Endothelial cell of umbilical vein (primary cell): ENCODE measurements at regions not wholly inside any gene's neighbourhood (a gene's known extent, or its start where the extent isn't known, plus 50 kb on each side); places are given as distances from the start of the nearest gene placed in this dataset.

Experiments used
- CTCF ChIP-seq, 2 donors: IDR thresholded peaks; 1 replicate in 1 of 2; 2 replicates in 1 of 2; pipeline ENCODE4 v1.5.1; 2011; ENCODE audit warnings: low read length in 2 of 2, mild to moderate bottlenecking in 2 of 2, moderate library complexity in 2 of 2, control low read depth in 1 of 2, inconsistent platforms in 1 of 2, low read depth in 1 of 2; ENCODE audit not compliant: insufficient read depth in 1 of 2; ENCODE audit errors: extremely low read depth in 1 of 2
- EZH2 ChIP-seq: IDR thresholded peaks from 2 replicates; pipeline ENCODE4 v1.6.1; 2012; ENCODE audit warnings: borderline replicate concordance, low read depth, mild to moderate bottlenecking, moderate library complexity, low read length, inconsistent platforms; ENCODE audit not compliant: severe bottlenecking
- FOS ChIP-seq: IDR thresholded peaks from 2 replicates; pipeline ENCODE4 v1.6.1; 2011; ENCODE audit warnings: mild to moderate bottlenecking, low read length, moderate library complexity, borderline replicate concordance; ENCODE audit not compliant: insufficient read depth
- GATA2 ChIP-seq: IDR thresholded peaks from 2 replicates; pipeline ENCODE4 v1.7.0; 2011; ENCODE audit warnings: low read depth, mild to moderate bottlenecking, moderate library complexity, mixed read lengths, low read length; ENCODE audit not compliant: insufficient read length, insufficient read depth
- JUN ChIP-seq: IDR thresholded peaks from 2 replicates; pipeline ENCODE4 v1.6.1; 2011; ENCODE audit warnings: borderline replicate concordance, low read depth; ENCODE audit not compliant: insufficient read length, insufficient read depth
- MYC ChIP-seq: IDR thresholded peaks from one replicate; pipeline ENCODE4 v1.6.1; 2011; ENCODE audit warnings: mild to moderate bottlenecking, low read depth, low read length
- POLR2A ChIP-seq: IDR thresholded peaks from 2 replicates; pipeline ENCODE4 v1.6.1; 2012; ENCODE audit warnings: low read depth, mild to moderate bottlenecking, control low read depth, low read length
- POLR2AphosphoS5 ChIP-seq: IDR thresholded peaks from 2 replicates; pipeline ENCODE4 v1.6.1; 2012; ENCODE audit warnings: low read depth, mild to moderate bottlenecking, control low read depth, low read length, moderate library complexity; ENCODE audit not compliant: insufficient read depth
- TF ChIP-seq, protein P1 (sequence below): IDR thresholded peaks from 2 replicates; pipeline ENCODE4 v1.6.1; 2011; ENCODE audit not compliant: insufficient read depth, insufficient read length

DNA sequence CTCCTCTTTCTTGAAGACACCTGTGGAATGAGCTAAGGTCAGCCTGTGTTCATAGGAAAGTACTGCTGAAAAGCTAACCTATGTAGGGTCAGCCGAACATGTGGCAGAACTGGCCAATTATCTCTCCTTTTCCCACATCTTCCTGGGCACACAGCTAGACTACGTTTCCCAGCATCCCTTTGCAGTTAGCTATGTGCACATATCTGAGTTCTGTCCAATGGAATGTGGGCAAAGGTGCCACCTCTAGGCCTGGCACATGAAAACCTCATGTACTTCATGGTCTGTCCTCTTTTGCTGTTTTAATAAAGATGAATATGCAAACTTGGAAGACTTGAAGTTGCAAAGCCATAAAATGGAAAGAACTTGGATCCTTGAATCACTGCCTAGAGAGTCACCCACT, 352.6 kb downstream of the TNS1 start:
- TF ChIP-seq CTCF (IDR thresholded peaks at IDR 0.05; ENCODE audit: extremely low read depth in 1 of 2, insufficient read depth in 1 of 2, low read depth in 1 of 2, low read length in 2 of 2) (no peak), POLR2A (no peak), POLR2AphosphoS5 (no peak), EZH2 (no peak), FOS (no peak), MYC (no peak), JUN (no peak), GATA2 (no peak)
- TF ChIP-seq, protein P1, sequence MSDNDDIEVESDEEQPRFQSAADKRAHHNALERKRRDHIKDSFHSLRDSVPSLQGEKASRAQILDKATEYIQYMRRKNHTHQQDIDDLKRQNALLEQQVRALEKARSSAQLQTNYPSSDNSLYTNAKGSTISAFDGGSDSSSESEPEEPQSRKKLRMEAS: no peak
